ENCODE measurements at regions not wholly inside any gene's neighbourhood (a gene's known extent, or its start where the extent isn't known, plus 50 kb on each side); places are given as distances from the start of the nearest gene placed in this dataset.
"Not testable (repeated sequence)": the region's sequence is repeated elsewhere in the genome, so short reads cannot be mapped to it uniquely, and the experiment has no call there.

- TF ChIP-seq CTCF (IDR thresholded peaks at IDR 0.05; ENCODE audit: low read depth, low read length) = no peak
- no peak for DNase-seq (ENCODE audit: extremely low read depth, low read depth)
These were observed 202.2 kb upstream of the VLDLR start for GRCh38 chr9:2419347-2419746.

- no peak for TF ChIP-seq CTCF (IDR thresholded peaks at IDR 0.05; ENCODE audit: low read depth, low read length)
- no peak for DNase-seq (ENCODE audit: extremely low read depth, low read depth)
These were observed 201.0 kb upstream of the VLDLR start for GRCh38 chr9:2420543-2420942.

GRCh38 chr9:2424619-2425033, 197.0 kb upstream of the VLDLR start:
- TF ChIP-seq CTCF (IDR thresholded peaks at IDR 0.05; ENCODE audit: low read depth, low read length) = no peak
- DNase-seq (ENCODE audit: extremely low read depth, low read depth) = no peak

- DNase-seq (ENCODE audit: extremely low read depth, low read depth) = no peak
- no peak for TF ChIP-seq CTCF (IDR thresholded peaks at IDR 0.05; ENCODE audit: low read depth, low read length)
These were observed 195.9 kb upstream of the VLDLR start for GRCh38 chr9:2425676-2426075.

GRCh38 chr9:2427120-2427891, 194.3 kb upstream of the VLDLR start:
- DNase-seq (ENCODE audit: extremely low read depth, low read depth) = no peak
- no peak for TF ChIP-seq CTCF (IDR thresholded peaks at IDR 0.05; ENCODE audit: low read depth, low read length)

- no peak for TF ChIP-seq CTCF (IDR thresholded peaks at IDR 0.05; ENCODE audit: low read depth, low read length)
These were observed 181.6 kb upstream of the VLDLR start for GRCh38 chr9:2439957-2440356.

GRCh38 chr9:2443933-2444332, 177.7 kb upstream of the VLDLR start:
- DNase-seq (ENCODE audit: extremely low read depth, low read depth) = not testable (repeated sequence)

More at GRCh38 chr9:2439957-2440356, 181.6 kb upstream of the VLDLR start:
- no peak for DNase-seq (ENCODE audit: extremely low read depth, low read depth)

- no peak for TF ChIP-seq CTCF (IDR thresholded peaks at IDR 0.05; ENCODE audit: low read depth, low read length)
- DNase-seq (ENCODE audit: extremely low read depth, low read depth) = no peak
These were observed 173.3 kb upstream of the VLDLR start for GRCh38 chr9:2448193-2448738.
